Mononuclear cell (primary cell): ENCODE measurements at regions not wholly inside any gene's neighbourhood (a gene's known extent, or its start where the extent isn't known, plus 50 kb on each side); places are given as distances from the start of the nearest gene placed in this dataset.

Source experiments
- H3K27me3 ChIP-seq: 2 replicates; pipeline ENCODE4 v1.6.0; 2011; ENCODE audit warnings: low read length, control low read depth; ENCODE audit not compliant: insufficient read depth
- H3K4me1 ChIP-seq: 2 replicates; pipeline ENCODE4 v1.5.1; 2011; ENCODE audit warnings: mild to moderate bottlenecking, low read length, control low read depth; ENCODE audit not compliant: insufficient read depth
- H3K4me3 ChIP-seq: 2 replicates; pipeline ENCODE4 v1.5.1; 2011; ENCODE audit warnings: mild to moderate bottlenecking, low read length, moderate library complexity
- H3K9me3 ChIP-seq: 2 replicates; pipeline ENCODE4 v1.5.1; 2011; ENCODE audit warnings: low read depth, mild to moderate bottlenecking, control low read depth, low read length

DNA sequence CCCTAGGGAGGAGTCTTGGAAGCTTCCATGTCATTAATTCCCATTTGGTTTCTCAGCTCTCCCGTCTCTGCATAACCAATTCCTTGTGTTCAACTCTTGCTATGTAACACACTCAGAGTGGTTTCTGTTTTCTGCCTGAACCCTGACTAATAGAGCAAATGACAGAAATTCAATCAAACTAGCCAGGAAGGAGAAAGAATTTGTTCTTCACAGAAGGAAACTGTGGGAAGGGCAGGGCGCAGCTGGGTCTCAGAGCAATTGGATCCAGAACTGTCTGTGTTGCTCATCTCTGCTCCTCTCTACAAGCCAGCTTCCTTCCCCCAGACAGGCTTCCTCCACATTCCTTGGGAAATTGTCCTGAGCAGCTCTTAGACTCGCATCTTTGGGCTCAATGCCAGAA is 269.8 kb downstream of the TNS1 start:
- no peaks in the 10 kb centered on the region for H3K9me3 ChIP-seq
- H3K4me1 ChIP-seq = no peaks in the 10 kb centered on the region
- H3K4me3 ChIP-seq = no peak overlapping the region
- H3K27me3 ChIP-seq = no peaks in the 10 kb centered on the region

- H3K9me3 ChIP-seq = no peaks in the 10 kb centered on the region
- no peaks in the 10 kb centered on the region for H3K4me1 ChIP-seq
- no peaks in the 10 kb centered on the region for H3K27me3 ChIP-seq
- H3K4me3 ChIP-seq = no peak overlapping the region
These were observed 271.0 kb downstream of the TNS1 start for GRCh38 chr2:217731805-217732204.

- H3K9me3 ChIP-seq = no peaks in the 10 kb centered on the region
- no peaks in the 10 kb centered on the region for H3K4me1 ChIP-seq
- no peaks in the 10 kb centered on the region for H3K27me3 ChIP-seq
- H3K4me3 ChIP-seq = no peak overlapping the region
These were observed 273.3 kb downstream of the TNS1 start for GRCh38 chr2:217729421-217730053.

GRCh38 chr2:217727801-217728200 is 275.0 kb downstream of the TNS1 start:
- Histone ChIP-seq H3K4me3 (no peak overlapping the region), H3K9me3 (no peaks in the 10 kb centered on the region), H3K4me1 (no peaks in the 10 kb centered on the region), H3K27me3 (no peaks in the 10 kb centered on the region)

DNA sequence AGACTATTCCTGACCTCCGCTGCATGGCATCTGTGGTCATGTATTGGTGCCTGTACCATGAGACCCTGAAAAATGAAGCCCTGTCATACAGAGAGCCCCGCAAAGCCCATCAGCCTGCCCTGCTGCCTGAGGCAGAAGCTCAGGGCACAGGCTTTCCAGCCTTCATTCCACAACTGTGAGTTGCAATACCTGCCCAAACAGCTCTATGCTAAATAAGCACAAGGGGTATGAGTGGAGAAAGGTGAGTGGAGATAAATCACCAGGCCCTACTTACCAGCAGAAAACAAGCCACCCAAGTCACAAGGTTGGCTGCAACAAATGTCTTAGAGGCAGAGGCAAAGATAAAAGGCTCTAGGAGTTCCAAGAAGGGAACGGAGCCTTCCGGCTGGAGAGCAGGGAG is 277.4 kb downstream of the TNS1 start:
- Histone ChIP-seq H3K4me1 (no peaks in the 10 kb centered on the region), H3K4me3 (no peak overlapping the region), H3K9me3 (no peaks in the 10 kb centered on the region), H3K27me3 (no peaks in the 10 kb centered on the region)

- H3K4me3 ChIP-seq = no peak overlapping the region
- no peaks in the 10 kb centered on the region for H3K9me3 ChIP-seq
- no peaks in the 10 kb centered on the region for H3K4me1 ChIP-seq
- H3K27me3 ChIP-seq = no peaks in the 10 kb centered on the region
These were observed 278.3 kb downstream of the TNS1 start for GRCh38 chr2:217724471-217724870.

GRCh38 chr2:217723981-217724380 is 278.8 kb downstream of the TNS1 start:
- Histone ChIP-seq H3K4me3 (no peak overlapping the region), H3K4me1 (no peaks in the 10 kb centered on the region), H3K9me3 (no peaks in the 10 kb centered on the region), H3K27me3 (no peaks in the 10 kb centered on the region)

DNA sequence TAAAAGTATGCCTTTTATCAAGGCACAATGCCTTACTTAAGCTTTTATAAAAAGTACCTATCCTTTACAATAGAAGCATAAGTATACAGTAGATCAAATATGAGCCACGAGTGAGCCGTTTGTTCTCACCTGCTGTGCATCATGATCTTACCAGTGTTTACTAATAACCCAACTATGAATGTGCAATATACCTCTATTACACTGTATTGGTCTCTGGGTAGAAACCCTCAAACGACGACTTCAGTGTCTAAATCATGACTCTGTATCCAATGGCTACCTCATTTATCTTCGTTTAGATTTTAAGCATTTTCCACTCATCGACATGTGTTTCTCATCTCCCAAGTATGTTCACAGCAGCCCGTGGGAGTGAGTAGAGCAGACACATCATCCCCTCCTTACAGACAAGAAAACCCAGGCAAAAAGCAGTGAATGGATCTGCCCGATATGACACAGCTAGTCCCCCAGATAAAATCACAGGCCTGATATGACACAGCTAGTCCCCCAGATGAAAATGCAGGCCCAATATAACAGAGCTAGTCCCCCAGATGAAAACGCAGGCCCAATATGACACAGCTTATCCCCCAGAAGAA is 279.8 kb downstream of the TNS1 start:
- H3K27me3 ChIP-seq = no peaks in the 10 kb centered on the region
- no peak overlapping the region for H3K4me3 ChIP-seq
- no peaks in the 10 kb centered on the region for H3K9me3 ChIP-seq
- no peaks in the 10 kb centered on the region for H3K4me1 ChIP-seq

- no peaks in the 10 kb centered on the region for H3K27me3 ChIP-seq
- peaks cover 3% of the 10 kb centered on the region for H3K4me1 ChIP-seq
- H3K4me3 ChIP-seq = no peak overlapping the region
- H3K9me3 ChIP-seq = no peaks in the 10 kb centered on the region
These were observed 285.1 kb downstream of the TNS1 start for GRCh38 chr2:217717646-217718045.

DNA sequence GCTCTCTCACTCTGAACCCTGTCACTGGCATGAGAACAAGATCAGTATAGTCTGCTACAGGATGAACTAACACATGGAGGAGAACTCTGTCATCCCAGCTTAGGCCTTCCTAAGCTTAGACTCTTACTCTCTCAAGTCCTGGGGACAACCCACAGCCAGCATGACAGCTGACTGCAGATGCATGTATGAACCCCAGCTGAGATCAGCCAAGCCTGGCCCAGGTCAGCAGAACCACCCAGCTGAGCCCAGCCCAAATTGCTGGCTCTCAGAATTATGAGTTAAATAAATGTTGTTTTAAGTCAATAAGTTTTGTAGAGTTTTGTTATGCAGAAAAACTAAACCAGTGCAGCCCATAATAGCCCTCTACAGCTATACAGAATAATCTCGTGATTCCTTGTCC is 287.3 kb downstream of the TNS1 start:
- H3K9me3 ChIP-seq = no peaks in the 10 kb centered on the region
- peaks cover 3% of the 10 kb centered on the region for H3K4me1 ChIP-seq
- no peaks in the 10 kb centered on the region for H3K27me3 ChIP-seq
- H3K4me3 ChIP-seq = no peak overlapping the region

GRCh38 chr2:217714287-217714751 is 288.5 kb downstream of the TNS1 start:
- H3K4me3 ChIP-seq = no peak overlapping the region

GRCh38 chr2:217713395-217714286 is 289.2 kb downstream of the TNS1 start:
- no peaks in the 10 kb centered on the region for H3K9me3 ChIP-seq
- peaks cover 3% of the 10 kb centered on the region for H3K4me1 ChIP-seq
- no peaks in the 10 kb centered on the region for H3K27me3 ChIP-seq
- no peak overlapping the region for H3K4me3 ChIP-seq

More at GRCh38 chr2:217714287-217714751, 288.5 kb downstream of the TNS1 start:
- H3K27me3 ChIP-seq = no peaks in the 10 kb centered on the region
- no peaks in the 10 kb centered on the region for H3K9me3 ChIP-seq
- peaks cover 3% of the 10 kb centered on the region for H3K4me1 ChIP-seq

- H3K4me3 ChIP-seq = no peak overlapping the region
- H3K4me1 ChIP-seq = peaks cover 3% of the 10 kb centered on the region
- no peaks in the 10 kb centered on the region for H3K9me3 ChIP-seq
- H3K27me3 ChIP-seq = no peaks in the 10 kb centered on the region
These were observed 290.4 kb downstream of the TNS1 start for GRCh38 chr2:217712431-217712830.

GRCh38 chr2:217711188-217711587 is 291.6 kb downstream of the TNS1 start:
- no peaks in the 10 kb centered on the region for H3K27me3 ChIP-seq
- peaks cover 3% of the 10 kb centered on the region for H3K4me1 ChIP-seq
- no peak overlapping the region for H3K4me3 ChIP-seq
- no peaks in the 10 kb centered on the region for H3K9me3 ChIP-seq

GRCh38 chr2:217710211-217710765 is 292.5 kb downstream of the TNS1 start:
- Histone ChIP-seq H3K4me1 (peaks cover 3% of the 10 kb centered on the region), H3K4me3 (no peak overlapping the region), H3K27me3 (no peaks in the 10 kb centered on the region), H3K9me3 (no peaks in the 10 kb centered on the region)
